ENCODE measurements at regions not wholly inside any gene's neighbourhood (a gene's known extent, or its start where the extent isn't known, plus 50 kb on each side); places are given as distances from the start of the nearest gene placed in this dataset.
A peak's percentile ranks its signal among the peaks of the same experiment; 100 is the strongest.

GRCh38 chr1:2887941-2888855 is 86.7 kb upstream of the TTC34 start:
- Mint-ChIP-seq H3K27ac (no peak overlapping the region), H3K27me3 (peaks cover 14% of the 10 kb centered on the region), H3K9me3 (no peaks in the 10 kb centered on the region), H3K4me3 (no peak overlapping the region), H3K36me3 (no peaks in the 10 kb centered on the region), H3K4me1 (peaks cover 5% of the 10 kb centered on the region)
- no peak for DNase-seq
- CTCF ChIA-PET = no interaction called here

GRCh38 chr1:2890221-2890850 is 88.8 kb upstream of the TTC34 start:
- peaks cover 21% of the 10 kb centered on the region for H3K4me1 Mint-ChIP-seq
- no peaks in the 10 kb centered on the region for H3K36me3 Mint-ChIP-seq
- peaks cover 5% of the 10 kb centered on the region for H3K9me3 Mint-ChIP-seq
- no peak for DNase-seq
- H3K27ac Mint-ChIP-seq = no peak overlapping the region
- CTCF ChIA-PET = no interaction called here
- no peak overlapping the region for H3K4me3 Mint-ChIP-seq
- peaks cover 14% of the 10 kb centered on the region for H3K27me3 Mint-ChIP-seq

GRCh38 chr1:2891923-2892448 is 90.5 kb upstream of the TTC34 start:
- DNase-seq = no peak
- H3K4me1 Mint-ChIP-seq = peaks cover 21% of the 10 kb centered on the region
- no peaks in the 10 kb centered on the region for H3K36me3 Mint-ChIP-seq
- peaks cover 16% of the 10 kb centered on the region for H3K9me3 Mint-ChIP-seq
- H3K27me3 Mint-ChIP-seq = peaks cover 14% of the 10 kb centered on the region
- CTCF ChIA-PET = no interaction called here
- H3K4me3 Mint-ChIP-seq = no peak overlapping the region
- H3K27ac Mint-ChIP-seq = no peak overlapping the region

GRCh38 chr1:2893473-2894120 is 92.1 kb upstream of the TTC34 start:
- H3K9me3 Mint-ChIP-seq = peaks cover 19% of the 10 kb centered on the region
- peaks cover 7% of the 10 kb centered on the region for H3K27me3 Mint-ChIP-seq
- no peak for DNase-seq
- H3K27ac Mint-ChIP-seq = no peak overlapping the region
- no peaks in the 10 kb centered on the region for H3K36me3 Mint-ChIP-seq
- CTCF ChIA-PET = no interaction called here
- H3K4me1 Mint-ChIP-seq = peaks cover 18% of the 10 kb centered on the region
- no peak overlapping the region for H3K4me3 Mint-ChIP-seq

GRCh38 chr1:2894381-2895041 is 93.0 kb upstream of the TTC34 start:
- peak; percentile 51 for DNase-seq

GRCh38 chr1:2896824-2897223 is 95.3 kb upstream of the TTC34 start:
- CTCF ChIA-PET = no interaction called here
- peaks cover 17% of the 10 kb centered on the region for H3K4me1 Mint-ChIP-seq
- no peak overlapping the region for H3K27ac Mint-ChIP-seq

More at GRCh38 chr1:2894381-2895041, 93.0 kb upstream of the TTC34 start:
- no peaks in the 10 kb centered on the region for H3K36me3 Mint-ChIP-seq
- CTCF ChIA-PET = no interaction called here
- peaks cover 3% of the 10 kb centered on the region for H3K27me3 Mint-ChIP-seq
- H3K9me3 Mint-ChIP-seq = peaks cover 19% of the 10 kb centered on the region
- no peak overlapping the region for H3K4me3 Mint-ChIP-seq
- no peak overlapping the region for H3K27ac Mint-ChIP-seq
- peaks cover 17% of the 10 kb centered on the region for H3K4me1 Mint-ChIP-seq

GRCh38 chr1:2903226-2903625 is 101.7 kb upstream of the TTC34 start:
- DNase-seq = no peak
- CTCF ChIA-PET = no interaction called here
- Mint-ChIP-seq H3K9me3 (no peaks in the 10 kb centered on the region), H3K27ac (no peak overlapping the region), H3K27me3 (peaks cover 3% of the 10 kb centered on the region), H3K4me1 (no peaks in the 10 kb centered on the region), H3K4me3 (no peak overlapping the region), H3K36me3 (no peaks in the 10 kb centered on the region)

More at GRCh38 chr1:2896824-2897223, 95.3 kb upstream of the TTC34 start:
- Mint-ChIP-seq H3K27me3 (peaks cover 3% of the 10 kb centered on the region), H3K36me3 (no peaks in the 10 kb centered on the region), H3K4me3 (no peak overlapping the region), H3K9me3 (peaks cover 19% of the 10 kb centered on the region)
- no peak for DNase-seq

GRCh38 chr1:2904191-2904590 is 102.7 kb upstream of the TTC34 start:
- Mint-ChIP-seq H3K36me3 (no peaks in the 10 kb centered on the region), H3K27me3 (no peaks in the 10 kb centered on the region), H3K4me1 (no peaks in the 10 kb centered on the region), H3K9me3 (no peaks in the 10 kb centered on the region), H3K27ac (no peak overlapping the region), H3K4me3 (no peak overlapping the region)
- DNase-seq = no peak
- CTCF ChIA-PET = no interaction called here

- no peak overlapping the region for H3K4me3 Mint-ChIP-seq
- H3K27ac Mint-ChIP-seq = no peak overlapping the region
- CTCF ChIA-PET = no interaction called here
- no peaks in the 10 kb centered on the region for H3K9me3 Mint-ChIP-seq
- no peaks in the 10 kb centered on the region for H3K27me3 Mint-ChIP-seq
- no peaks in the 10 kb centered on the region for H3K4me1 Mint-ChIP-seq
- DNase-seq = no peak
- H3K36me3 Mint-ChIP-seq = no peaks in the 10 kb centered on the region
Measured at GRCh38 chr1:2905356-2905755, 103.9 kb upstream of the TTC34 start.

GRCh38 chr1:2906085-2906484 is 104.6 kb upstream of the TTC34 start:
- no peaks in the 10 kb centered on the region for H3K36me3 Mint-ChIP-seq
- no peak overlapping the region for H3K27ac Mint-ChIP-seq
- H3K27me3 Mint-ChIP-seq = no peaks in the 10 kb centered on the region
- no peak overlapping the region for H3K4me3 Mint-ChIP-seq
- CTCF ChIA-PET = no interaction called here
- H3K4me1 Mint-ChIP-seq = no peaks in the 10 kb centered on the region
- no peaks in the 10 kb centered on the region for H3K9me3 Mint-ChIP-seq
- no peak for DNase-seq

- CTCF ChIA-PET = no interaction called here
- H3K4me1 Mint-ChIP-seq = no peaks in the 10 kb centered on the region
- H3K4me3 Mint-ChIP-seq = no peak overlapping the region
- DNase-seq = no peak
- H3K36me3 Mint-ChIP-seq = no peaks in the 10 kb centered on the region
- H3K9me3 Mint-ChIP-seq = no peaks in the 10 kb centered on the region
- no peaks in the 10 kb centered on the region for H3K27me3 Mint-ChIP-seq
- no peak overlapping the region for H3K27ac Mint-ChIP-seq
Measured at GRCh38 chr1:2906620-2907019, 105.1 kb upstream of the TTC34 start.

GRCh38 chr1:2907051-2907450 is 105.6 kb upstream of the TTC34 start:
- no peak for DNase-seq
- Mint-ChIP-seq H3K9me3 (no peaks in the 10 kb centered on the region), H3K4me3 (no peak overlapping the region), H3K27me3 (no peaks in the 10 kb centered on the region), H3K4me1 (no peaks in the 10 kb centered on the region), H3K27ac (no peak overlapping the region), H3K36me3 (no peaks in the 10 kb centered on the region)
- CTCF ChIA-PET = no interaction called here

- no peaks in the 10 kb centered on the region for H3K36me3 Mint-ChIP-seq
- no peak overlapping the region for H3K27ac Mint-ChIP-seq
- CTCF ChIA-PET = no interaction called here
- DNase-seq = no peak
- H3K27me3 Mint-ChIP-seq = no peaks in the 10 kb centered on the region
- H3K9me3 Mint-ChIP-seq = no peaks in the 10 kb centered on the region
- H3K4me1 Mint-ChIP-seq = no peaks in the 10 kb centered on the region
- H3K4me3 Mint-ChIP-seq = no peak overlapping the region
Measured at GRCh38 chr1:2908081-2908480, 106.6 kb upstream of the TTC34 start.

- Mint-ChIP-seq H3K27me3 (no peaks in the 10 kb centered on the region), H3K9me3 (no peaks in the 10 kb centered on the region), H3K4me3 (no peak overlapping the region), H3K27ac (no peak overlapping the region), H3K4me1 (no peaks in the 10 kb centered on the region), H3K36me3 (no peaks in the 10 kb centered on the region)
- CTCF ChIA-PET = no interaction called here
- no peak for DNase-seq
Measured at GRCh38 chr1:2908561-2908960, 107.1 kb upstream of the TTC34 start.

All from activated naive CD4-positive, alpha-beta T cell treated with anti-CD3 and anti-CD28 coated beads, Interleukin-2, amount 10 ng/mL, durations not matched to agents 7 days and 5 days (primary cell).